ENCODE measurements at regions not wholly inside any gene's neighbourhood (a gene's known extent, or its start where the extent isn't known, plus 50 kb on each side); places are given as distances from the start of the nearest gene placed in this dataset.

DNA sequence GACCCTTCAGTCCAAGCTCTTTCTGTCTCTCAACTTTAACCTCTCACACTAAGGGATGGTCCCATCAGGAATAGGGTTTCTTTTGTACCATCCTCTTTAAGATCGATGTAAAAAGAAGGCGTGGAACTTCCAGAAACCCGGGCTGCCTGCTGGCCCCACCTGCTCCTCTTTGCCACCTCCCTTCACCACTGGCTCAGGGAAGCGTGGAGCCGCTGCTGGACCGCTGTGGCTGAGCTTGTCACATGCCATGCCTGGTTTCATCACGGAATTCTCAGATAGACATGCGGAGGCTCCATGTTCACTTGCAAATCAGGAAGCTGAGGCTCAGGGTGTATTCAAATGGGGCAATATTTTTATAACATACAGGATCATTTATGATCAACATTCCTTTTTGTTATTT lies 399.7 kb downstream of the BRD1 start:
- H3K9me3 Mint-ChIP-seq: no peaks in the 10 kb centered on the region
- H3K4me1 Mint-ChIP-seq: no peaks in the 10 kb centered on the region
- no peak overlapping the region for H3K27ac Mint-ChIP-seq
- H3K27me3 Mint-ChIP-seq (ENCODE audit: low read depth in 2 of 2): no peaks in the 10 kb centered on the region
- no peaks in the 10 kb centered on the region for H3K27me3 ChIP-seq (ENCODE audit: control insufficient read depth, insufficient read depth, low read length)
- H3K4me1 ChIP-seq (ENCODE audit: control insufficient read depth, insufficient read depth, low read length): no peaks in the 10 kb centered on the region
- no peaks in the 10 kb centered on the region for H3K9me3 ChIP-seq (ENCODE audit: control insufficient read depth, insufficient read depth, low read length)
- intact Hi-C loops (cut with micrococcal nuclease): no loop called here
- H3K36me3 ChIP-seq (ENCODE audit: control insufficient read depth, insufficient read depth, low read length): no peaks in the 10 kb centered on the region
- ATAC-seq (no peak), DNase-seq (no peak)
- WGBS (ENCODE audit: insufficient coverage): 93% methylated on average over 8 of the region's 8 CpGs
- H3K27ac ChIP-seq (ENCODE audit: low read length): no peak overlapping the region
- H3K36me3 Mint-ChIP-seq: no peaks in the 10 kb centered on the region
- no peak overlapping the region for H3K4me3 ChIP-seq (ENCODE audit: low read length)
- no peak overlapping the region for H3K4me3 Mint-ChIP-seq
- TF ChIP-seq, protein P1, sequence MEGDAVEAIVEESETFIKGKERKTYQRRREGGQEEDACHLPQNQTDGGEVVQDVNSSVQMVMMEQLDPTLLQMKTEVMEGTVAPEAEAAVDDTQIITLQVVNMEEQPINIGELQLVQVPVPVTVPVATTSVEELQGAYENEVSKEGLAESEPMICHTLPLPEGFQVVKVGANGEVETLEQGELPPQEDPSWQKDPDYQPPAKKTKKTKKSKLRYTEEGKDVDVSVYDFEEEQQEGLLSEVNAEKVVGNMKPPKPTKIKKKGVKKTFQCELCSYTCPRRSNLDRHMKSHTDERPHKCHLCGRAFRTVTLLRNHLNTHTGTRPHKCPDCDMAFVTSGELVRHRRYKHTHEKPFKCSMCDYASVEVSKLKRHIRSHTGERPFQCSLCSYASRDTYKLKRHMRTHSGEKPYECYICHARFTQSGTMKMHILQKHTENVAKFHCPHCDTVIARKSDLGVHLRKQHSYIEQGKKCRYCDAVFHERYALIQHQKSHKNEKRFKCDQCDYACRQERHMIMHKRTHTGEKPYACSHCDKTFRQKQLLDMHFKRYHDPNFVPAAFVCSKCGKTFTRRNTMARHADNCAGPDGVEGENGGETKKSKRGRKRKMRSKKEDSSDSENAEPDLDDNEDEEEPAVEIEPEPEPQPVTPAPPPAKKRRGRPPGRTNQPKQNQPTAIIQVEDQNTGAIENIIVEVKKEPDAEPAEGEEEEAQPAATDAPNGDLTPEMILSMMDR (IDR thresholded peaks at IDR 0.05): no peak

DNA sequence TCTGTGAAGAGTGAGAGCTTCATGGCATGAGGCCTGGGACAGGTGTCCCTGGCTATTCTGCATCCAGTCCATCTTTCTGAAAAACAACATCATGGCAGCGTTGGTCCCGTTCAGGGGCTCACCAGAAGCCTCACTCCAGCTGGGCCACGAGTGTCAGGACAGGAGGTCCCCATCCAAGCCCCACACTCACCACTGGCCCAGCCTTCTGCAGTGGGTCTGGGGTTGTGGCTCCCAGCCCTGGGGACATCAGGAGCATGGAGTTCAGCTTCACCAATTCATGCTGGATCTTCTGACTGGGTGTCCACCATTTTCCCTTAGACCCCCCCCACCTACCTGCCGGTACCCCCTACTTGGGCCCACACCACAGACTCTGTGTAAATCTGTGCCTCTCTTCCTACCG lies 400.3 kb downstream of the BRD1 start:
- Histone ChIP-seq H3K4me1 (ENCODE audit: control insufficient read depth, insufficient read depth, low read length) (no peaks in the 10 kb centered on the region), H3K9me3 (ENCODE audit: control insufficient read depth, insufficient read depth, low read length) (no peaks in the 10 kb centered on the region), H3K36me3 (ENCODE audit: control insufficient read depth, insufficient read depth, low read length) (no peaks in the 10 kb centered on the region), H3K27ac (ENCODE audit: low read length) (no peak overlapping the region), H3K4me3 (ENCODE audit: low read length) (no peak overlapping the region), H3K27me3 (ENCODE audit: control insufficient read depth, insufficient read depth, low read length) (no peaks in the 10 kb centered on the region)
- 93% methylated on average over 5 of the region's 5 CpGs for WGBS (ENCODE audit: insufficient coverage)
- DNase-seq (no peak), ATAC-seq (no peak)
- Mint-ChIP-seq H3K36me3 (no peaks in the 10 kb centered on the region), H3K9me3 (no peaks in the 10 kb centered on the region), H3K27ac (no peak overlapping the region), H3K4me3 (no peak overlapping the region), H3K27me3 (ENCODE audit: low read depth in 2 of 2) (no peaks in the 10 kb centered on the region), H3K4me1 (no peaks in the 10 kb centered on the region)
- intact Hi-C loops (cut with micrococcal nuclease): no loop called here
- TF ChIP-seq, protein P1 (IDR thresholded peaks at IDR 0.05): no peak

DNA sequence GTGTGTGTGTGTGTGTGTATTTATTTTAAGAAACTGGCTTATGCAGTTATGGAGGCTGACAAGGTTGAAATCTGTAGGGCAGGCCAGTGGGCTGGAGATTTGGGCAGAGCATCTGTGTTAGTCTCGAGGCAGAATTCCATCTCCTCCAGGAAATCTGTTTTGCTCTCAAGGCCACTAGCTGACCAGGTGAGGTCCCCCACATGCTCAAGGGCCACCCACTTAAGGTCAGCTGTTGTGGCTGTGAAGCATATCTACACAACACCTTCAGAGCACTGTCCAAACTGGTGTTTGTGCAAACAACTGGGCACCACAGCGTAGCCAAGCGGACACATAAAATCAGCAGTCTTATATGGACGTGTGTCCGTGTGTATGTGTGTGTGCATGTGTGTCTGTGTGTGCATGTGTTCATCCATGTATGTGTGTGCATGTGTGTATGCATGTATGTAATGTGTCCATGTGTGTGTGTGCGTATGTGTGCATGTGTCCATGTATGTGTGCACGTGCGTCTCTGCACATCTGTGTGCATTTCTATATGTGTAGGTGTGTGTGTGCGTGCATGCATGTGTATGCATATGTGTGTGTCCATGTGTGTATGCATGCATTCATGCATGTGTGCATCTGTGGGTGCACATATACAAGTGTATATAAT lies 400.9 kb downstream of the BRD1 start:
- 91% methylated on average over 9 of the region's 9 CpGs for WGBS (ENCODE audit: insufficient coverage)

More for the DNA sequence above, 400.9 kb downstream of the BRD1 start:
- no peak overlapping the region for H3K4me3 ChIP-seq (ENCODE audit: low read length)
- Mint-ChIP-seq H3K27me3 (ENCODE audit: low read depth in 2 of 2) (no peaks in the 10 kb centered on the region), H3K27ac (no peak overlapping the region), H3K4me1 (no peaks in the 10 kb centered on the region), H3K9me3 (no peaks in the 10 kb centered on the region), H3K36me3 (no peaks in the 10 kb centered on the region), H3K4me3 (no peak overlapping the region)
- H3K27me3 ChIP-seq (ENCODE audit: control insufficient read depth, insufficient read depth, low read length): no peaks in the 10 kb centered on the region
- TF ChIP-seq, protein P1 (IDR thresholded peaks at IDR 0.05): no peak
- peak in 1 of 3 donors; percentile 40 for ATAC-seq
- no peaks in the 10 kb centered on the region for H3K4me1 ChIP-seq (ENCODE audit: control insufficient read depth, insufficient read depth, low read length)
- DNase-seq: no peak
- H3K36me3 ChIP-seq (ENCODE audit: control insufficient read depth, insufficient read depth, low read length): no peaks in the 10 kb centered on the region
- H3K27ac ChIP-seq (ENCODE audit: low read length): no peak overlapping the region
- intact Hi-C loops (cut with micrococcal nuclease): no loop called here
- H3K9me3 ChIP-seq (ENCODE audit: control insufficient read depth, insufficient read depth, low read length): no peaks in the 10 kb centered on the region
